Ishikawa (cell line): ENCODE measurements at regions not wholly inside any gene's neighbourhood (a gene's known extent, or its start where the extent isn't known, plus 50 kb on each side); places are given as distances from the start of the nearest gene placed in this dataset.

Source experiments
- CEBPB ChIP-seq: IDR thresholded peaks from 2 replicates; pipeline ENCODE4 v1.6.1; 2012
- CREB1 ChIP-seq: IDR thresholded peaks from 2 replicates; pipeline ENCODE4 v1.6.1; 2012; ENCODE audit warnings: low read depth
- EGR1 ChIP-seq: IDR thresholded peaks from 2 replicates; pipeline ENCODE4 v1.6.1; 2012
- EP300 ChIP-seq: IDR thresholded peaks from 2 replicates; pipeline ENCODE4 v1.6.1; 2012; ENCODE audit warnings: borderline replicate concordance
- RAD21 ChIP-seq: IDR thresholded peaks from 2 replicates; pipeline ENCODE4 v1.6.1; 2012; ENCODE audit warnings: low read depth
- TAF1 ChIP-seq: IDR thresholded peaks from 2 replicates; pipeline ENCODE4 v1.6.1; 2012; ENCODE audit warnings: low read depth, mild to moderate bottlenecking
- TCF12 ChIP-seq: IDR thresholded peaks from 2 replicates; pipeline ENCODE4 v1.6.1; 2012; ENCODE audit warnings: low read depth
- TEAD4 ChIP-seq: IDR thresholded peaks from 2 replicates; pipeline ENCODE4 v1.6.1; 2012
- YY1 ChIP-seq: IDR thresholded peaks from 2 replicates; pipeline ENCODE4 v1.6.1; 2012; ENCODE audit warnings: low read depth
- TF ChIP-seq, protein P1 (sequence below): IDR thresholded peaks from 2 replicates; pipeline ENCODE4 v1.6.1; 2012
- TF ChIP-seq, protein P2 (sequence below): IDR thresholded peaks from 2 replicates; pipeline ENCODE4 v1.6.1; 2012

GRCh38 chr10:63702092-63702491 is 180.9 kb downstream of the REEP3 start:
- TF ChIP-seq TCF12: no peak
- TF ChIP-seq, protein P1, sequence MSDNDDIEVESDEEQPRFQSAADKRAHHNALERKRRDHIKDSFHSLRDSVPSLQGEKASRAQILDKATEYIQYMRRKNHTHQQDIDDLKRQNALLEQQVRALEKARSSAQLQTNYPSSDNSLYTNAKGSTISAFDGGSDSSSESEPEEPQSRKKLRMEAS: no peak
- no peak for TF ChIP-seq TAF1
- TF ChIP-seq EP300: no peak
- TF ChIP-seq EGR1: no peak
- TF ChIP-seq YY1: no peak
- TF ChIP-seq RAD21: no peak
- TF ChIP-seq CEBPB: no peak
- TF ChIP-seq, protein P2, sequence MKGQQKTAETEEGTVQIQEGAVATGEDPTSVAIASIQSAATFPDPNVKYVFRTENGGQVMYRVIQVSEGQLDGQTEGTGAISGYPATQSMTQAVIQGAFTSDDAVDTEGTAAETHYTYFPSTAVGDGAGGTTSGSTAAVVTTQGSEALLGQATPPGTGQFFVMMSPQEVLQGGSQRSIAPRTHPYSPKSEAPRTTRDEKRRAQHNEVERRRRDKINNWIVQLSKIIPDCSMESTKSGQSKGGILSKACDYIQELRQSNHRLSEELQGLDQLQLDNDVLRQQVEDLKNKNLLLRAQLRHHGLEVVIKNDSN: no peak
- TF ChIP-seq TEAD4: no peak
- no peak for TF ChIP-seq CREB1
